RWPE2 (cell line): ENCODE measurements at regions not wholly inside any gene's neighbourhood (a gene's known extent, or its start where the extent isn't known, plus 50 kb on each side); places are given as distances from the start of the nearest gene placed in this dataset.

Experiments
- ATAC-seq: fragments of 200-7000 bp; cut with Tn5 transposase; 3 replicates; pipeline ENCODE4 v1.9.1; 2021; ENCODE audit warnings: low read depth
- DNase-seq: peaks from one replicate; pipeline ENCODE4 v3.0.0-alpha.2; 2020; ENCODE audit warnings: low spot score
- H3K27ac ChIP-seq: fragments of 450-650 bp; 2 replicates; pipeline ENCODE4 v1.5.1; 2017; ENCODE audit warnings: mild to moderate bottlenecking; ENCODE audit not compliant: poor library complexity, severe bottlenecking
- H3K27me3 ChIP-seq: fragments of 250-450 bp; sonication (Bioruptor Pico); 2 replicates; pipeline ENCODE4 v1.5.1; 2021; ENCODE audit warnings: mild to moderate bottlenecking, moderate library complexity; ENCODE audit not compliant: insufficient read depth, poor library complexity, severe bottlenecking
- H3K36me3 ChIP-seq: fragments of 250-450 bp; sonication (Bioruptor Pico); 2 replicates; pipeline ENCODE4 v1.5.1; 2020; ENCODE audit warnings: low read depth, mild to moderate bottlenecking, moderate library complexity
- H3K4me1 ChIP-seq: fragments of 250-450 bp; sonication (Bioruptor Pico); 2 replicates; pipeline ENCODE4 v1.5.1; 2021; ENCODE audit warnings: mild to moderate bottlenecking, moderate library complexity; ENCODE audit not compliant: insufficient read depth, poor library complexity, severe bottlenecking
- H3K4me3 ChIP-seq: fragments of 250-450 bp; sonication (Bioruptor Pico); 2 replicates; pipeline ENCODE4 v1.5.1; 2021; ENCODE audit warnings: mild to moderate bottlenecking, moderate library complexity; ENCODE audit not compliant: severe bottlenecking
- H3K9me3 ChIP-seq: fragments of 250-450 bp; sonication (Bioruptor Pico); 2 replicates; pipeline ENCODE4 v1.5.1; 2021; ENCODE audit warnings: mild to moderate bottlenecking, moderate library complexity; ENCODE audit not compliant: severe bottlenecking
- TF ChIP-seq, protein P1 (sequence below): fragments of 450-650 bp; IDR thresholded peaks from one replicate; pipeline ENCODE4 v1.5.1; 2017; ENCODE audit warnings: mild to moderate bottlenecking, moderate library complexity; ENCODE audit not compliant: poor library complexity, severe bottlenecking

DNA sequence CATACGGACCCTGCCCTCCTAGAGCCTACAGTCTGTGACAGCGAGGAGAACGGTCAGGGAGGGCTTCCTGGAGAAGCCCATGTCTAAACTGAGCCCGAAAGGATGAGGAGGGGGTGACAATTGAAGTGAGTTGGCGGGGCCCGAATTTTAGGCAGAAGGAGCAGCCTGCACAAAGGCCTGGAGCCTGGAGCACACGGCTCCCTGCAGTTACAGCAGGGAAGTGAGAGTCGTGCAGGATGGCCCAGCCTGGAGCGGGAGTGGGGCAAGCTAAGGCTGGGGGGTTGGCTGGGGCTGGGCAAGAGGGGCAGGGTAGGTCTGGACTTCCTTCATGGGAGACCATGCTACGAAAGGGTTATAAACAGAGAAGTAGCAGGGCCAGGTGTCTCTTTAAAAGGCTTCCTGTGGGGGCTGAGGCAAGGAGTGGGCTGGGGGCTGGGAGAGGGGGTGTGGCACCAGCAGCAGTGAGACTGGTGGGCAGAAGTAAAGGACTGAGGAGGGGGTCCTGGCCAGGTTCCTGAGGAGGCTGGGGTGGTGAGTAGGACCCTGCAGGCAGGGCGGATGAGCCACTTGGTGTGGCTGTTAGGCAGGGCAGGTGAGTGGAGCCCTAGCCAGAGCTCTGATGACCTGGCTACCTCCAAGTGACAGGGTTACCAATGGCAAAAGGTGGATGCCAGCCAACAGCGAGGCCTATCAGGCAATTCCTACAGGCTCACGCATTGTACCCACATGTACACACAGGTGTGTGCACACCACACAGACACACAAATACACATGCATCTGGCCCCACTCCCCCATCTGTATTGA, 119.2 kb downstream of the MRPL14 start:
- no peak for ATAC-seq
- Histone ChIP-seq H3K4me3 (no peak overlapping the region), H3K36me3 (no peaks in the 10 kb centered on the region), H3K4me1 (peaks cover 25% of the 10 kb centered on the region), H3K9me3 (peaks cover 8% of the 10 kb centered on the region), H3K27ac (no peak overlapping the region), H3K27me3 (no peaks in the 10 kb centered on the region)
- peak; percentile 37 for DNase-seq
- TF ChIP-seq, protein P1, sequence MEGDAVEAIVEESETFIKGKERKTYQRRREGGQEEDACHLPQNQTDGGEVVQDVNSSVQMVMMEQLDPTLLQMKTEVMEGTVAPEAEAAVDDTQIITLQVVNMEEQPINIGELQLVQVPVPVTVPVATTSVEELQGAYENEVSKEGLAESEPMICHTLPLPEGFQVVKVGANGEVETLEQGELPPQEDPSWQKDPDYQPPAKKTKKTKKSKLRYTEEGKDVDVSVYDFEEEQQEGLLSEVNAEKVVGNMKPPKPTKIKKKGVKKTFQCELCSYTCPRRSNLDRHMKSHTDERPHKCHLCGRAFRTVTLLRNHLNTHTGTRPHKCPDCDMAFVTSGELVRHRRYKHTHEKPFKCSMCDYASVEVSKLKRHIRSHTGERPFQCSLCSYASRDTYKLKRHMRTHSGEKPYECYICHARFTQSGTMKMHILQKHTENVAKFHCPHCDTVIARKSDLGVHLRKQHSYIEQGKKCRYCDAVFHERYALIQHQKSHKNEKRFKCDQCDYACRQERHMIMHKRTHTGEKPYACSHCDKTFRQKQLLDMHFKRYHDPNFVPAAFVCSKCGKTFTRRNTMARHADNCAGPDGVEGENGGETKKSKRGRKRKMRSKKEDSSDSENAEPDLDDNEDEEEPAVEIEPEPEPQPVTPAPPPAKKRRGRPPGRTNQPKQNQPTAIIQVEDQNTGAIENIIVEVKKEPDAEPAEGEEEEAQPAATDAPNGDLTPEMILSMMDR, result no peak

DNA sequence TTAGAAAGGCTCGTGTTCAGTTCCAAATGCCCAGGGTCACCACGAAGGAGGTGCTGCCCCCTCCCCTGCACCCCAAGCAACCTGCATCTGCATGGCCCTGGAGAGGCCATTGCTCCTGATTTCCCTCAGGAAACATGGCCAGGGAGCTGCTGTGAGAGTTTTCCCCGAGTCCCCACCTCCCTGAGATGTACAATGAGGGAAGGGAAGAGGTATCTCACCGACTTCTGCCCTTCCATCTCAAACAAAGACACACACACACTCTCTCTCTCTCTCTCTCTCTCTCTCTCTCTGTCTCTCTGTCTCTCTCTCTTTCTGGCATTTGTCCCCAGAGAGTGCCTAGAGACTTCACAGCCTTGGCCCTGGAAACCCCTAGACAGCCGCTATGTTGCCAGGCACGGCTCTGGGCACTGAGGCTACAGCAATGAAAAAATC, 120.4 kb downstream of the MRPL14 start:
- Histone ChIP-seq H3K36me3 (no peaks in the 10 kb centered on the region), H3K4me3 (no peak overlapping the region), H3K9me3 (no peaks in the 10 kb centered on the region), H3K4me1 (peaks cover 18% of the 10 kb centered on the region), H3K27ac (no peak overlapping the region), H3K27me3 (no peaks in the 10 kb centered on the region)
- ATAC-seq, result no peak
- DNase-seq, result no peak
- TF ChIP-seq, protein P1, result no peak

DNA sequence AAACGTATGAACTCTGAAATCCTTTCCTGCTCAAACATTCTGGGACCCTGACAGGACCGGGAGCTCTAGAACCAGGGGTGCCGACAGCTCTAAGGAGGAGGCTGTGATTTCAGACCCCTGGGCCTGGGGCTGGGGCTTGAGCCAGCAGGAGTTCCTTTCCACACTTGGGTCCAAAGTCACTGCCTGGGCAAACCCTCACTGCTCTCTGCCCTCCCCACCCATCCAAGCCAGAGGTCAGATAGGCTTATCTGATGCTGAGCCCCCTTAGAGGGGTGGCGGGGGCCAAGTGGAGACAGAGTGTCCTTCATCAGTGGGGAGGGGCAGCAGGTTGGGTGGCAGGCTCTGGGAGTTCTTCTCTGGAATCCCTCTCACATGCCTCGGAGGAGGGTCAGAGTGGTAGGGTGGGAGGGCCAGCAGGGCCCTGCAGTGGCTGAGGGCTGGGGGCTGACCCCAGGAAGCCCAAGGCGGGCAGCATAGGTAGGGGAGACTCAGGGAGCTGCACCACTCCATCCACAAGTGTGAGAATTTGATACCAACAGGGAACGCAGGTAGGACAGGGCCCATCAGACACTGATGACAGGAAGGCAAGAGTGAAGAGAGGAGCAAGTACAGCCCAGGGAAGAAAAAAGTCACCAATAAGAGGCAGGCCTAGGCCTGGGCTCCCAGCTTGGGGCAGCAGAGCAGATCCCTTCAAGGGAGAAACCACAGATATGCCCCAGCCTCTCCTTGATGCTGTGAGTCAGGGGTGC, 121.0 kb downstream of the MRPL14 start:
- TF ChIP-seq, protein P1, result no peak
- H3K27me3 ChIP-seq, result no peaks in the 10 kb centered on the region
- H3K27ac ChIP-seq, result no peak overlapping the region
- ATAC-seq (no peak), DNase-seq (no peak)
- H3K36me3 ChIP-seq, result no peaks in the 10 kb centered on the region
- H3K4me1 ChIP-seq, result peaks cover 17% of the 10 kb centered on the region
- no peaks in the 10 kb centered on the region for H3K9me3 ChIP-seq
- no peak overlapping the region for H3K4me3 ChIP-seq

DNA sequence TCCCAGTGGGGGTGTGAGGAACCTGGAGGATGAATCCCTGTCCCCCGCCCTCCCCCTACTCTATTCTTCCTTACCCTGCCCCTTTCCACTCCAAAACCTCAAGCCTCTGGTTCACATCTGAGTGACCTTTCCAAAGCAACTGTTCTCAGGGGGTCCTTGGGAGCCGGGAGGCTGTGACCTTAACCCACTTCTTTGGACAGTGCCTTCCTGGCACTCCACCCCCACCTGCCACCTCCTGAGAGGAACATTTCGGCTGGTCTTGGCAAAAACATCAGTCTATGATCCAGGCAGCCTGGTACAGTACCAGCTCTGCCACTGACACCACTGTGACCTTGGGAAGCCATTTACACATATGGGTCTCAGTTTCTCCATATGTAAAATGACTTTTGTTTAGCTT, 121.7 kb downstream of the MRPL14 start:
- Histone ChIP-seq H3K9me3 (no peaks in the 10 kb centered on the region), H3K27ac (no peak overlapping the region), H3K36me3 (no peaks in the 10 kb centered on the region), H3K4me3 (no peak overlapping the region), H3K4me1 (peaks cover 9% of the 10 kb centered on the region), H3K27me3 (no peaks in the 10 kb centered on the region)
- DNase-seq (no peak), ATAC-seq (no peak)
- TF ChIP-seq, protein P1, result no peak
